ENCODE measurements at regions not wholly inside any gene's neighbourhood (a gene's known extent, or its start where the extent isn't known, plus 50 kb on each side); places are given as distances from the start of the nearest gene placed in this dataset.

DNA sequence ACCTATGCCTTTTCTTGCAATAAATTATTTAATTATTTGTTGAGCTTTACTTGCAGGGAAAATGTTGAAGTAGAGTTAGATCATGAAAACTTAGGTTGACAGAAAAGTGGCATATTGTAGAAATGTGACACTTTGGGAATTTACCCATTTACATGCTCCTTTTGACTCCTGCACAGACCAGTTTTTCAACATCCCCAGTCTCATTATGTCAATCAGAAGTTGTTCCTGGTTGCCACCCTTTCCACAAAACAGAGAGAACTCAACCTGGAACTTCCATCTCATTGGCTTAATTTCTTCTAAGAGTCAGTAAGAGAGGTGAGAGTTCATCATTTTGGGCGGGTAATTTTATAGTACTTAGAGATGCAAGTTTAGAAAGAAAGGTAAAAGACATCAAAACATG is 284.6 kb upstream of the ANKRD50 start:
- H2AFZ ChIP-seq (ENCODE audit: low read depth, low read length) = no peak overlapping the region
- H4K20me1 ChIP-seq (replicated peaks; ENCODE audit: control insufficient read depth, insufficient read depth, low read length) = no peaks in the 10 kb centered on the region
- FAIRE-seq = no peak
- no peaks in the 10 kb centered on the region for H3K4me1 ChIP-seq (replicated peaks in 1 of 2; ENCODE audit: control insufficient read depth in 2 of 2, insufficient read depth in 2 of 2, low read length in 2 of 2)
- intact Hi-C loops (cut with micrococcal nuclease) = no loop called here
- no peak overlapping the region for H3K4me3 ChIP-seq
- in situ Hi-C loops (cut with MboI) = no loop called here
- ChIA-PET POLR2A (no interaction called here), CTCF (ENCODE audit: low intra/inter-chr PET ratio) (no interaction called here)
- no peaks in the 10 kb centered on the region for H3K36me3 ChIP-seq (ENCODE audit: control insufficient read depth, insufficient read depth, low read length)
- no peak for TF ChIP-seq ZNF785 (CRISPR knock-in tag; IDR thresholded peaks at IDR 0.05)
- TF ChIP-seq, protein P1, sequence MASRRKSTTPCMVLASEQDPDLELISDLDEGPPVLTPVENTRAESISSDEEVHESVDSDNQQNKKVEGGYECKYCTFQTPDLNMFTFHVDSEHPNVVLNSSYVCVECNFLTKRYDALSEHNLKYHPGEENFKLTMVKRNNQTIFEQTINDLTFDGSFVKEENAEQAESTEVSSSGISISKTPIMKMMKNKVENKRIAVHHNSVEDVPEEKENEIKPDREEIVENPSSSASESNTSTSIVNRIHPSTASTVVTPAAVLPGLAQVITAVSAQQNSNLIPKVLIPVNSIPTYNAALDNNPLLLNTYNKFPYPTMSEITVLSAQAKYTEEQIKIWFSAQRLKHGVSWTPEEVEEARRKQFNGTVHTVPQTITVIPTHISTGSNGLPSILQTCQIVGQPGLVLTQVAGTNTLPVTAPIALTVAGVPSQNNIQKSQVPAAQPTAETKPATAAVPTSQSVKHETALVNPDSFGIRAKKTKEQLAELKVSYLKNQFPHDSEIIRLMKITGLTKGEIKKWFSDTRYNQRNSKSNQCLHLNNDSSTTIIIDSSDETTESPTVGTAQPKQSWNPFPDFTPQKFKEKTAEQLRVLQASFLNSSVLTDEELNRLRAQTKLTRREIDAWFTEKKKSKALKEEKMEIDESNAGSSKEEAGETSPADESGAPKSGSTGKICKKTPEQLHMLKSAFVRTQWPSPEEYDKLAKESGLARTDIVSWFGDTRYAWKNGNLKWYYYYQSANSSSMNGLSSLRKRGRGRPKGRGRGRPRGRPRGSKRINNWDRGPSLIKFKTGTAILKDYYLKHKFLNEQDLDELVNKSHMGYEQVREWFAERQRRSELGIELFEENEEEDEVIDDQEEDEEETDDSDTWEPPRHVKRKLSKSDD (conservative IDR thresholded peaks at IDR 0.05; ENCODE audit: low read length) = no peak
- no peak for TF ChIP-seq HNRNPLL (IDR thresholded peaks at IDR 0.05; ENCODE audit: low read depth, low read length, poor library complexity, severe bottlenecking)
- TF ChIP-seq PRMT5 (CRISPR knock-in tag; IDR thresholded peaks at IDR 0.05) = no peak
- TF ChIP-seq, protein P2, sequence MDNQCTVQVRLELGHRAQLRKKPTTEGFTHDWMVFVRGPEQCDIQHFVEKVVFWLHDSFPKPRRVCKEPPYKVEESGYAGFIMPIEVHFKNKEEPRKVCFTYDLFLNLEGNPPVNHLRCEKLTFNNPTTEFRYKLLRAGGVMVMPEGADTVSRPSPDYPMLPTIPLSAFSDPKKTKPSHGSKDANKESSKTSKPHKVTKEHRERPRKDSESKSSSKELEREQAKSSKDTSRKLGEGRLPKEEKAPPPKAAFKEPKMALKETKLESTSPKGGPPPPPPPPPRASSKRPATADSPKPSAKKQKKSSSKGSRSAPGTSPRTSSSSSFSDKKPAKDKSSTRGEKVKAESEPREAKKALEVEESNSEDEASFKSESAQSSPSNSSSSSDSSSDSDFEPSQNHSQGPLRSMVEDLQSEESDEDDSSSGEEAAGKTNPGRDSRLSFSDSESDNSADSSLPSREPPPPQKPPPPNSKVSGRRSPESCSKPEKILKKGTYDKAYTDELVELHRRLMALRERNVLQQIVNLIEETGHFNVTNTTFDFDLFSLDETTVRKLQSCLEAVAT (IDR thresholded peaks at IDR 0.05) = no peak
- no peak for TF ChIP-seq BCL6 (CRISPR knock-in tag; IDR thresholded peaks at IDR 0.05)
- TF ChIP-seq MCM5 (IDR thresholded peaks at IDR 0.05; ENCODE audit: low read depth) = no peak
- TF ChIP-seq POLR2AphosphoS2 (IDR thresholded peaks at IDR 0.05; ENCODE audit: low read length) = no peak
- TF ChIP-seq GTF2F1 (IDR thresholded peaks at IDR 0.05; ENCODE audit: low read depth, low read length) = no peak
- TF ChIP-seq HNRNPL (IDR thresholded peaks at IDR 0.05; ENCODE audit: low read depth, low read length) = no peak
- no peak for TF ChIP-seq DPF2 (IDR thresholded peaks at IDR 0.05)
- no peak for TF ChIP-seq XRCC3 (IDR thresholded peaks at IDR 0.05)
- TF ChIP-seq MCM3 (IDR thresholded peaks at IDR 0.05) = no peak
- no peak overlapping the region for H3K27ac ChIP-seq (ENCODE audit: extremely low read depth, low read depth, low read length)
- no peaks in the 10 kb centered on the region for H3K9me1 ChIP-seq (ENCODE audit: control insufficient read depth, insufficient read depth, low read length)
- no peak for DNase-seq (ENCODE audit: extremely low read depth in 1 of 4, low spot score in 3 of 4)
- no peaks in the 10 kb centered on the region for H3K27me3 ChIP-seq (ENCODE audit: control insufficient read depth in 2 of 2, insufficient read depth in 2 of 2, low read length in 2 of 2)
- no peak overlapping the region for H3K9ac ChIP-seq (ENCODE audit: insufficient read depth in 1 of 2, low read depth in 2 of 2, low read length in 2 of 2)
- no TSS peak for BruUV-seq (replicated peaks)
- H3K4me2 ChIP-seq (ENCODE audit: insufficient read depth, low read length) = no peak overlapping the region
- 0% methylated on average over 1 of the region's 1 CpG for WGBS (ENCODE audit: insufficient coverage, low coverage, missing lambda C conversion rate)
- H3K79me2 ChIP-seq (ENCODE audit: control insufficient read depth, insufficient read depth, low read length) = no peaks in the 10 kb centered on the region
- ATAC-seq = no peak
- H3K9me3 ChIP-seq (replicated peaks; ENCODE audit: control insufficient read depth, insufficient read depth, low read depth, low read length) = no peaks in the 10 kb centered on the region
